H1 (cell line): ENCODE measurements at regions not wholly inside any gene's neighbourhood (a gene's known extent, or its start where the extent isn't known, plus 50 kb on each side); places are given as distances from the start of the nearest gene placed in this dataset.

ENCODE experiments used
- CTCF ChIA-PET: fragments of 300-600 bp; sonication (Branson Sonifier 250); formaldehyde crosslinking; loops from one replicate; lab custom pipeline; 2021; ENCODE audit not compliant: partially characterized antibody; lab: Charles Lee
- POLR2A ChIA-PET: fragments of 300-600 bp; sonication (Branson Sonifier 250); formaldehyde crosslinking; loops from one replicate; lab custom pipeline; 2021; ENCODE audit warnings: inconsistent platforms; ENCODE audit not compliant: partially characterized antibody; lab: Charles Lee
- DNase-seq, 2 experiments: peaks; one replicate each; pipeline versions ENCODE4 v3.0.0 to v3.0.0-alpha.2; 2010 to 2022; ENCODE audit warnings: low spot score in 2 of 2, low read depth in 1 of 2, mixed read lengths in 1 of 2
- FAIRE-seq: peaks from 2 replicates; lab custom pipeline; 2011; peaks lifted over from hg19 to GRCh38; lab: Jason Lieb, UNC
- H2AFZ ChIP-seq: 2 replicates; pipeline ENCODE4 v1.8.1; 2012; ENCODE audit warnings: low read length, inconsistent platforms
- H2AK5ac ChIP-seq: 2 replicates; pipeline ENCODE4 v1.6.1; 2013; ENCODE audit warnings: low read depth, low read length
- H2BK120ac ChIP-seq: replicated peaks from 2 replicates; pipeline ENCODE3; 2013; ENCODE audit warnings: low read depth, low read length, inconsistent platforms
- H2BK12ac ChIP-seq: 2 replicates; pipeline ENCODE4 v1.6.1; 2013; ENCODE audit warnings: low read depth, low read length
- H2BK15ac ChIP-seq: 2 replicates; pipeline ENCODE4 v1.6.1; 2013; ENCODE audit warnings: low read length
- H2BK20ac ChIP-seq: 2 replicates; pipeline ENCODE4 v1.6.1; 2013; ENCODE audit warnings: low read length
- H2BK5ac ChIP-seq: 2 replicates; pipeline ENCODE4 v1.6.1; 2013; ENCODE audit warnings: low read depth, low read length
- H3K14ac ChIP-seq: 2 replicates; pipeline ENCODE4 v1.6.1; 2013; ENCODE audit warnings: inconsistent platforms; ENCODE audit not compliant: insufficient read length
- H3K18ac ChIP-seq: 2 replicates; pipeline ENCODE4 v1.6.1; 2013; ENCODE audit warnings: low read length; ENCODE audit errors: extremely low read depth
- H3K23ac ChIP-seq: 2 replicates; pipeline ENCODE4 v1.6.1; 2013; ENCODE audit warnings: inconsistent platforms; ENCODE audit not compliant: insufficient read length
- H3K23me2 ChIP-seq: 2 replicates; pipeline ENCODE4 v1.6.1; 2013; ENCODE audit warnings: low read depth, low read length
- H3K27ac ChIP-seq: 2 replicates; pipeline ENCODE4 v1.6.1; 2011; ENCODE audit warnings: low read depth, low read length, inconsistent platforms
- H3K27me3 ChIP-seq, 4 experiments: replicated peaks in 1 of 4; 1 replicate in 1 of 4; 2 replicates in 3 of 4; pipeline versions ENCODE4 v1.6.1 to v1.8.1; 2011 to 2013; ENCODE audit warnings: low read length in 3 of 4, mild to moderate bottlenecking in 3 of 4, inconsistent platforms in 2 of 4, mixed read lengths in 2 of 4, moderate library complexity in 1 of 4; ENCODE audit not compliant: control insufficient read depth in 3 of 4, insufficient read depth in 3 of 4; ENCODE audit errors: extremely low read depth in 1 of 4
- H3K36me3 ChIP-seq, 4 experiments: 2 replicates each; pipeline versions ENCODE4 v1.6.1 to v1.8.1; 2011 to 2013; ENCODE audit warnings: mild to moderate bottlenecking in 4 of 4, low read length in 3 of 4, moderate library complexity in 2 of 4, control low read depth in 1 of 4, inconsistent platforms in 1 of 4; ENCODE audit not compliant: insufficient read depth in 4 of 4, control insufficient read depth in 2 of 4
- H3K4ac ChIP-seq: replicated peaks from 2 replicates; pipeline ENCODE3; 2013; ENCODE audit warnings: low read length, low read depth, mixed read lengths, inconsistent platforms; ENCODE audit not compliant: insufficient read length
- H3K4me1 ChIP-seq, 4 experiments: replicated peaks in 1 of 4; 1 replicate in 1 of 4; 2 replicates in 3 of 4; pipeline versions ENCODE4 v1.6.1 to v1.8.1; 2011 to 2013; ENCODE audit warnings: low read length in 3 of 4, inconsistent platforms in 2 of 4, mixed read lengths in 1 of 4; ENCODE audit not compliant: insufficient read depth in 4 of 4, control insufficient read depth in 3 of 4
- H3K4me2 ChIP-seq, 2 experiments: 2 replicates each; pipeline versions ENCODE4 v1.6.1 to v1.8.1; 2011 to 2013; ENCODE audit warnings: low read depth in 2 of 2, low read length in 2 of 2, control low read depth in 1 of 2, inconsistent platforms in 1 of 2, mild to moderate bottlenecking in 1 of 2; ENCODE audit not compliant: insufficient read depth in 1 of 2
- H3K4me3 ChIP-seq, 4 experiments: fragments of 200-600, 300-600 bp in 1 of 4; sonication (generic), shearing (Covaris generic), sonication (Bioruptor Twin) in 1 of 4; 2 replicates each; pipeline versions ENCODE4 v1.5.1 to v1.8.1; 2011 to 2016; ENCODE audit warnings: low read length in 4 of 4, low read depth in 3 of 4, control low read depth in 2 of 4, inconsistent platforms in 2 of 4, mild to moderate bottlenecking in 2 of 4, mixed read lengths in 1 of 4, moderate library complexity in 1 of 4; ENCODE audit not compliant: insufficient read depth in 2 of 4; ENCODE audit errors: extremely low read depth in 1 of 4
- H3K56ac ChIP-seq: replicated peaks from 2 replicates; pipeline ENCODE3; 2013; ENCODE audit warnings: low read depth, mild to moderate bottlenecking, mixed read lengths, low read length, inconsistent platforms; ENCODE audit not compliant: insufficient read length
- H3K79me1 ChIP-seq: 2 replicates; pipeline ENCODE4 v1.6.1; 2013; ENCODE audit warnings: low read depth, low read length, control low read depth
- H3K79me2 ChIP-seq, 2 experiments: 2 replicates each; pipeline versions ENCODE4 v1.6.1 to v1.8.1; 2012 to 2013; ENCODE audit warnings: low read length in 2 of 2, mild to moderate bottlenecking in 2 of 2, inconsistent platforms in 1 of 2; ENCODE audit not compliant: insufficient read depth in 2 of 2, control insufficient read depth in 1 of 2
- H3K9ac ChIP-seq, 4 experiments: replicated peaks in 1 of 4; 1 replicate in 1 of 4; 2 replicates in 3 of 4; pipeline versions ENCODE4 v1.6.1 to v1.8.1; 2011 to 2013; ENCODE audit warnings: low read depth in 3 of 4, low read length in 3 of 4, control low read depth in 2 of 4, mild to moderate bottlenecking in 2 of 4, moderate library complexity in 2 of 4, inconsistent platforms in 1 of 4; ENCODE audit errors: extremely low read depth in 1 of 4
- H3K9me3 ChIP-seq, 2 experiments: 2 replicates each; pipeline versions ENCODE4 v1.6.1 to v1.8.1; 2012 to 2013; ENCODE audit warnings: mild to moderate bottlenecking in 2 of 2, moderate library complexity in 2 of 2, control low read depth in 1 of 2, inconsistent platforms in 1 of 2, low read depth in 1 of 2, low read length in 1 of 2, mixed read lengths in 1 of 2; ENCODE audit not compliant: insufficient read depth in 2 of 2
- H4K20me1 ChIP-seq, 2 experiments: replicated peaks in 1 of 2; 2 replicates each; pipeline versions ENCODE3 to v1.8.1; 2011 to 2013; ENCODE audit warnings: inconsistent platforms in 2 of 2, low read length in 2 of 2, mild to moderate bottlenecking in 1 of 2; ENCODE audit not compliant: insufficient read depth in 2 of 2, control insufficient read depth in 1 of 2
- H4K5ac ChIP-seq: 2 replicates; pipeline ENCODE4 v1.6.1; 2013; ENCODE audit warnings: low read length, low read depth, mixed read lengths, inconsistent platforms; ENCODE audit not compliant: insufficient read length
- H4K8ac ChIP-seq: 2 replicates; pipeline ENCODE4 v1.8.0; 2013; ENCODE audit warnings: mild to moderate bottlenecking, moderate library complexity, low read length, inconsistent platforms; ENCODE audit not compliant: insufficient read depth; ENCODE audit errors: extremely low read depth
- H4K91ac ChIP-seq: replicated peaks from 2 replicates; pipeline ENCODE3; 2013; ENCODE audit warnings: low read length, mixed read lengths, inconsistent platforms; ENCODE audit not compliant: insufficient read length
- WGBS, 2 experiments: shearing (Covaris generic) in 1 of 2; methylation state at CpG; one replicate each; pipeline versions ENCODE4 v1.1.6 to v1.1.7; 2013 to 2015; ENCODE audit warnings: low lambda C conversion rate in 2 of 2, mixed read lengths in 2 of 2, inconsistent platforms in 1 of 2, low coverage in 1 of 2, missing lambda C conversion rate in 1 of 2; ENCODE audit not compliant: insufficient replicate concordance in 2 of 2, insufficient coverage in 1 of 2, insufficient read length in 1 of 2; ENCODE audit errors: extremely low coverage in 1 of 2, missing lambda C conversion rate in 1 of 2; 5-methylcytosine and 5-hydroxymethylcytosine counted together
- TF ChIP-seq, protein P1 (sequence below): fragments of 300-600 bp; sonication (generic); IDR thresholded peaks from 2 replicates; pipeline ENCODE4 v1.7.1; 2012; ENCODE audit warnings: low read length, moderate library complexity, mild to moderate bottlenecking, inconsistent platforms; ENCODE audit not compliant: insufficient replicate concordance

DNA sequence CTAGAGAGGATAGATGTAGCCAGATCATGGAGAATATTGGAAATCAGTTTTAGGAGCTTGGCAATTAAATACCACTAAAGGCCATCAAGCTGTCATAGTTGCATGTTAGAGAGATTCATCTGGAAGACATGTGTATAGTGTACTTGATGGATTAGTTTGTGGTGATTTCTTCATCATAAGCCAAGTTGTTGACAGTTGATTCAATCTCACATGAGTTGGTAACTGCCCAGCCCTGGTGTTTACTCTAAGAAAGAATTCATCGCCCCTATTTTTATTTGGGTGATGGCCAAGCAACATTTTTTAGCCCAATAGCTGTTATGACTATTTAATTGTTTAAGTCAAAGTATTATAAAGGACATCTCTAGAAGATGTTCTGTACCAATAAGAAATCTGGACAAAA lies 737.6 kb downstream of the PLA2G4A start:
- Histone ChIP-seq H4K5ac (no peak overlapping the region), H2BK20ac (no peak overlapping the region), H4K91ac (no peak overlapping the region), H3K23me2 (no peaks in the 10 kb centered on the region), H3K79me1 (no peaks in the 10 kb centered on the region), H3K79me2 (no peaks in the 10 kb centered on the region), H4K8ac (no peak overlapping the region), H3K18ac (no peak overlapping the region), H3K4me3 (no peak overlapping the region), H3K14ac (no peak overlapping the region), H3K4me2 (no peak overlapping the region), H3K56ac (no peak overlapping the region), H2BK15ac (no peak overlapping the region), H3K4ac (no peak overlapping the region), H3K4me1 (no peaks in the 10 kb centered on the region), H4K20me1 (no peaks in the 10 kb centered on the region), H3K9me3 (no peaks in the 10 kb centered on the region), H3K27me3 (no peaks in the 10 kb centered on the region), H3K23ac (no peak overlapping the region), H2BK5ac (no peak overlapping the region), H2BK12ac (no peak overlapping the region), H2BK120ac (no peak overlapping the region), H3K36me3 (no peaks in the 10 kb centered on the region), H3K27ac (no peak overlapping the region), H2AFZ (no peak overlapping the region), H3K9ac (no peak overlapping the region), H2AK5ac (no peak overlapping the region)
- 88% methylated on average over 1 of the region's 1 CpG; no CpG with 5 or more reads in 1 of the 2 experiments for WGBS, 2 experiments
- ChIA-PET POLR2A (no interaction called here), CTCF (no interaction called here)
- DNase-seq (no peak), FAIRE-seq (no peak)
- TF ChIP-seq, protein P1, sequence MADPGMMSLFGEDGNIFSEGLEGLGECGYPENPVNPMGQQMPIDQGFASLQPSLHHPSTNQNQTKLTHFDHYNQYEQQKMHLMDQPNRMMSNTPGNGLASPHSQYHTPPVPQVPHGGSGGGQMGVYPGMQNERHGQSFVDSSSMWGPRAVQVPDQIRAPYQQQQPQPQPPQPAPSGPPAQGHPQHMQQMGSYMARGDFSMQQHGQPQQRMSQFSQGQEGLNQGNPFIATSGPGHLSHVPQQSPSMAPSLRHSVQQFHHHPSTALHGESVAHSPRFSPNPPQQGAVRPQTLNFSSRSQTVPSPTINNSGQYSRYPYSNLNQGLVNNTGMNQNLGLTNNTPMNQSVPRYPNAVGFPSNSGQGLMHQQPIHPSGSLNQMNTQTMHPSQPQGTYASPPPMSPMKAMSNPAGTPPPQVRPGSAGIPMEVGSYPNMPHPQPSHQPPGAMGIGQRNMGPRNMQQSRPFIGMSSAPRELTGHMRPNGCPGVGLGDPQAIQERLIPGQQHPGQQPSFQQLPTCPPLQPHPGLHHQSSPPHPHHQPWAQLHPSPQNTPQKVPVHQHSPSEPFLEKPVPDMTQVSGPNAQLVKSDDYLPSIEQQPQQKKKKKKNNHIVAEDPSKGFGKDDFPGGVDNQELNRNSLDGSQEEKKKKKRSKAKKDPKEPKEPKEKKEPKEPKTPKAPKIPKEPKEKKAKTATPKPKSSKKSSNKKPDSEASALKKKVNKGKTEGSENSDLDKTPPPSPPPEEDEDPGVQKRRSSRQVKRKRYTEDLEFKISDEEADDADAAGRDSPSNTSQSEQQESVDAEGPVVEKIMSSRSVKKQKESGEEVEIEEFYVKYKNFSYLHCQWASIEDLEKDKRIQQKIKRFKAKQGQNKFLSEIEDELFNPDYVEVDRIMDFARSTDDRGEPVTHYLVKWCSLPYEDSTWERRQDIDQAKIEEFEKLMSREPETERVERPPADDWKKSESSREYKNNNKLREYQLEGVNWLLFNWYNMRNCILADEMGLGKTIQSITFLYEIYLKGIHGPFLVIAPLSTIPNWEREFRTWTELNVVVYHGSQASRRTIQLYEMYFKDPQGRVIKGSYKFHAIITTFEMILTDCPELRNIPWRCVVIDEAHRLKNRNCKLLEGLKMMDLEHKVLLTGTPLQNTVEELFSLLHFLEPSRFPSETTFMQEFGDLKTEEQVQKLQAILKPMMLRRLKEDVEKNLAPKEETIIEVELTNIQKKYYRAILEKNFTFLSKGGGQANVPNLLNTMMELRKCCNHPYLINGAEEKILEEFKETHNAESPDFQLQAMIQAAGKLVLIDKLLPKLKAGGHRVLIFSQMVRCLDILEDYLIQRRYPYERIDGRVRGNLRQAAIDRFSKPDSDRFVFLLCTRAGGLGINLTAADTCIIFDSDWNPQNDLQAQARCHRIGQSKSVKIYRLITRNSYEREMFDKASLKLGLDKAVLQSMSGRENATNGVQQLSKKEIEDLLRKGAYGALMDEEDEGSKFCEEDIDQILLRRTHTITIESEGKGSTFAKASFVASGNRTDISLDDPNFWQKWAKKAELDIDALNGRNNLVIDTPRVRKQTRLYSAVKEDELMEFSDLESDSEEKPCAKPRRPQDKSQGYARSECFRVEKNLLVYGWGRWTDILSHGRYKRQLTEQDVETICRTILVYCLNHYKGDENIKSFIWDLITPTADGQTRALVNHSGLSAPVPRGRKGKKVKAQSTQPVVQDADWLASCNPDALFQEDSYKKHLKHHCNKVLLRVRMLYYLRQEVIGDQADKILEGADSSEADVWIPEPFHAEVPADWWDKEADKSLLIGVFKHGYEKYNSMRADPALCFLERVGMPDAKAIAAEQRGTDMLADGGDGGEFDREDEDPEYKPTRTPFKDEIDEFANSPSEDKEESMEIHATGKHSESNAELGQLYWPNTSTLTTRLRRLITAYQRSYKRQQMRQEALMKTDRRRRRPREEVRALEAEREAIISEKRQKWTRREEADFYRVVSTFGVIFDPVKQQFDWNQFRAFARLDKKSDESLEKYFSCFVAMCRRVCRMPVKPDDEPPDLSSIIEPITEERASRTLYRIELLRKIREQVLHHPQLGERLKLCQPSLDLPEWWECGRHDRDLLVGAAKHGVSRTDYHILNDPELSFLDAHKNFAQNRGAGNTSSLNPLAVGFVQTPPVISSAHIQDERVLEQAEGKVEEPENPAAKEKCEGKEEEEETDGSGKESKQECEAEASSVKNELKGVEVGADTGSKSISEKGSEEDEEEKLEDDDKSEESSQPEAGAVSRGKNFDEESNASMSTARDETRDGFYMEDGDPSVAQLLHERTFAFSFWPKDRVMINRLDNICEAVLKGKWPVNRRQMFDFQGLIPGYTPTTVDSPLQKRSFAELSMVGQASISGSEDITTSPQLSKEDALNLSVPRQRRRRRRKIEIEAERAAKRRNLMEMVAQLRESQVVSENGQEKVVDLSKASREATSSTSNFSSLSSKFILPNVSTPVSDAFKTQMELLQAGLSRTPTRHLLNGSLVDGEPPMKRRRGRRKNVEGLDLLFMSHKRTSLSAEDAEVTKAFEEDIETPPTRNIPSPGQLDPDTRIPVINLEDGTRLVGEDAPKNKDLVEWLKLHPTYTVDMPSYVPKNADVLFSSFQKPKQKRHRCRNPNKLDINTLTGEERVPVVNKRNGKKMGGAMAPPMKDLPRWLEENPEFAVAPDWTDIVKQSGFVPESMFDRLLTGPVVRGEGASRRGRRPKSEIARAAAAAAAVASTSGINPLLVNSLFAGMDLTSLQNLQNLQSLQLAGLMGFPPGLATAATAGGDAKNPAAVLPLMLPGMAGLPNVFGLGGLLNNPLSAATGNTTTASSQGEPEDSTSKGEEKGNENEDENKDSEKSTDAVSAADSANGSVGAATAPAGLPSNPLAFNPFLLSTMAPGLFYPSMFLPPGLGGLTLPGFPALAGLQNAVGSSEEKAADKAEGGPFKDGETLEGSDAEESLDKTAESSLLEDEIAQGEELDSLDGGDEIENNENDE, result no peak
